Pancreas (tissue), 10 donors: ENCODE measurements at regions not wholly inside any gene's neighbourhood (a gene's known extent, or its start where the extent isn't known, plus 50 kb on each side); places are given as distances from the start of the nearest gene placed in this dataset.
A peak's percentile ranks its signal among the peaks of the same experiment; 100 is the strongest.
"Not testable (repeated sequence)": the region's sequence is repeated elsewhere in the genome, so short reads cannot be mapped to it uniquely, and the experiment has no call there.

Source experiments
- ATAC-seq, 4 donors: fragments of 200-7000 bp; cut with Tn5 transposase; one replicate each; pipeline versions ENCODE4 v1.8.0 to v1.9.1; 2020; ENCODE audit warnings: mild to moderate bottlenecking in 4 of 4, moderate library complexity in 4 of 4
- DNase-seq, 6 donors: peaks; one replicate each; pipeline ENCODE4 v3.0.0-alpha.2; 2020
- FAIRE-seq: peaks from 2 replicates; lab custom pipeline; 2012; peaks lifted over from hg19 to GRCh38; lab: Jason Lieb, UNC
- H3K27ac ChIP-seq, 4 donors: fragments of 200-600 bp; sonication (generic); 1 replicate in 3 of 4; 2 replicates in 1 of 4; pipeline versions ENCODE4 v1.5.0 to v1.8.0; 2020
- H3K27me3 ChIP-seq, 4 donors: fragments of 200-600 bp; one replicate each; pipeline ENCODE4 v1.8.0; 2021
- H3K36me3 ChIP-seq, 3 donors: fragments of 200-600 bp; sonication (generic) in 1 of 3; one replicate each; pipeline versions ENCODE4 v1.5.0 to v1.8.0; 2020 to 2021
- H3K4me1 ChIP-seq, 3 donors: fragments of 200-600 bp; one replicate each; pipeline ENCODE4 v1.8.0; 2021
- H3K4me3 ChIP-seq, 4 donors: fragments of 200-600 bp; sonication (generic) in 2 of 4; one replicate each; pipeline versions ENCODE4 v1.5.0 to v1.8.0; 2020 to 2021
- H3K9me3 ChIP-seq, 4 donors: fragments of 200-600 bp; one replicate each; pipeline ENCODE4 v1.8.0; 2021
- WGBS, 2 donors: extraction: QIAGEN DNeasy Blood & Tissue Kit; methylation state at CpG; one replicate each; pipeline ENCODE4 v1.1.7; 2013; 5-methylcytosine and 5-hydroxymethylcytosine counted together
- intact Hi-C, 3 donors: fragments of 100-400 bp; cut with DNase I; formaldehyde crosslinking; loops; one replicate each; pipeline versions ENCODE4 v1.11.1 to v1.14.2; 2022
- TF ChIP-seq, protein P1 (sequence below), 4 donors: fragments of 200-600 bp; sonication (generic) in 3 of 4; IDR thresholded peaks; one replicate each; pipeline versions ENCODE4 v1.5.0 to v1.8.0; 2021; ENCODE audit warnings: antibody characterized with exemption in 4 of 4
- donor health status: healthy with polysubstance abuse.
- donor health status: DM: no; HTN: no; CAD: no; lungs with moderate emphysema.
- donor health status: DM: no; HTN: no; CAD: no.
- donor health status: control.
- donor health status: control.
- donor health status: Bipolar disorder and iron deficiency.
- donor health status: DM: yes; HTN: yes; CAD: no.
- donor health status: DM: no; HTN: no; CAD: no.
- donor health status: DM: no; HTN: no; CAD: no.
- donor health status: DM: yes; HTN: yes; CAD: no.

DNA sequence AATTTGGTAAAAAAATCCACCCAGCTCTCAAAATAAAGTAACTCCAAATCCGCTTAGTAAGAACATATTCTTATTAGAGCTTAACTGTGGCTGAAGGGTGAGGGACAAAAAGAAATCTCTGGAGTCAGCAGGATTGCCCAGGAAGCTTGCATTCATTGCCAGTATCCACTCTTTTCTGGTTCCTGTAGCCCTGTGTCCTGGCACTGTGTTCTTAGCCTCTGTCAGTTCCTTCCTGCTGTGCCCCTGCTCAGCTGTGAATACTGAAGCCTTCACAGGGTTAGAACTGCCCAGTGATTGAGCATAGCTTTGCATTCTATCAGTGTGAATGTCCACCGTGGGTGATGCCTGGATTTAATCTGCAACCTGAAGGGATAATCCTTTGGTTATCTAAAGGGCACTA is 266.9 kb upstream of the PELI2 start:
- FAIRE-seq, result no peak
- WGBS, 2 donors, result 69 to 76% methylated on average over 2 of the region's 2 CpGs
- TF ChIP-seq, protein P1, sequence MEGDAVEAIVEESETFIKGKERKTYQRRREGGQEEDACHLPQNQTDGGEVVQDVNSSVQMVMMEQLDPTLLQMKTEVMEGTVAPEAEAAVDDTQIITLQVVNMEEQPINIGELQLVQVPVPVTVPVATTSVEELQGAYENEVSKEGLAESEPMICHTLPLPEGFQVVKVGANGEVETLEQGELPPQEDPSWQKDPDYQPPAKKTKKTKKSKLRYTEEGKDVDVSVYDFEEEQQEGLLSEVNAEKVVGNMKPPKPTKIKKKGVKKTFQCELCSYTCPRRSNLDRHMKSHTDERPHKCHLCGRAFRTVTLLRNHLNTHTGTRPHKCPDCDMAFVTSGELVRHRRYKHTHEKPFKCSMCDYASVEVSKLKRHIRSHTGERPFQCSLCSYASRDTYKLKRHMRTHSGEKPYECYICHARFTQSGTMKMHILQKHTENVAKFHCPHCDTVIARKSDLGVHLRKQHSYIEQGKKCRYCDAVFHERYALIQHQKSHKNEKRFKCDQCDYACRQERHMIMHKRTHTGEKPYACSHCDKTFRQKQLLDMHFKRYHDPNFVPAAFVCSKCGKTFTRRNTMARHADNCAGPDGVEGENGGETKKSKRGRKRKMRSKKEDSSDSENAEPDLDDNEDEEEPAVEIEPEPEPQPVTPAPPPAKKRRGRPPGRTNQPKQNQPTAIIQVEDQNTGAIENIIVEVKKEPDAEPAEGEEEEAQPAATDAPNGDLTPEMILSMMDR (IDR thresholded peaks at IDR 0.05), result no peak
- ATAC-seq, result peak in 1 of 4 donors; percentile 55
- DNase-seq, result no peak
- H3K27me3 ChIP-seq, result no peaks in the 10 kb centered on the region
- H3K9me3 ChIP-seq, result no peaks in the 10 kb centered on the region
- H3K4me3 ChIP-seq, result no peak overlapping the region
- no peaks in the 10 kb centered on the region for H3K4me1 ChIP-seq
- no peak overlapping the region for H3K27ac ChIP-seq
- intact Hi-C loops, result no loop called here
- H3K36me3 ChIP-seq, result no peaks in the 10 kb centered on the region

DNA sequence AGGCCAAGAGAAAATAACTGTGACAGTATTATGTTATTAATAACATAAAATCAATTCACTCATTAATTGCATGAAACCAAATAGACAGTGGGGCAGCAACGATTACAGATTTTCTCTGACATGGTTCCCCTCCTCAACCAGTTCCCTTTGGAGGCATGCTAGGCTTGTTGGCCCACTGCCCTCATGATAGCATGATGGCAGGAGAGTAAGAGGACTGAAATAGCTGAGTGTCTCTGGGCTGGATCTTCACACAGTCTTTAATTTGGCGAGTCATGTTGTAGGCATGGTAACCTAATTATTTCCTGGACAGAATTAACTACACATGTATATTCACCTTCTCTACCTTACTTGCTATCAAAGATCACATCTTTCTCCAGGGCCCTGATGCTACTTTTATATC is 266.2 kb upstream of the PELI2 start:
- no peak for DNase-seq
- Histone ChIP-seq H3K4me3 (no peak overlapping the region), H3K27me3 (no peaks in the 10 kb centered on the region), H3K4me1 (no peaks in the 10 kb centered on the region), H3K36me3 (no peaks in the 10 kb centered on the region), H3K27ac (no peak overlapping the region), H3K9me3 (no peaks in the 10 kb centered on the region)
- FAIRE-seq, result no peak
- intact Hi-C loops, result no loop called here
- TF ChIP-seq, protein P1 (IDR thresholded peaks at IDR 0.05), result no peak
- ATAC-seq, result no peak
- 79 to 81% methylated on average over 2 of the region's 2 CpGs for WGBS, 2 donors

DNA sequence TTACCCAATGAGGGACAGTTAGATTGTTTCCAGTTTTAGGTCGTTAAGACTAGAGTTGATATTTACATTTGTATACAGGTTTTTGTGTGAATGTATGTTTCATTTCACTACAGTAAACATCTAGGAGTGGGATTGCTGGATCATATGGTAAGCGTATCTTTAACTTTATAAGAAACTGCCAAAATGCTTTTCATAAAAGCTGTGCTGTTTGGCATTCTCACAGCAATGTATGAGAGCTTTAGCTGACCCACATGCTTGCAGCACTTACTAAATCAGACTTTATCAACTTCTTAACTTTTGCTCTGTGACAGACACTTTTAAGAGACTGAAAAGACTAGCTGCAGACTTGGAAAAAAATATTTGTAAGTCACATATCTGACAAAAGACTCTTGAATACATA is 262.5 kb upstream of the PELI2 start:
- no peaks in the 10 kb centered on the region for H3K4me1 ChIP-seq
- no peak for FAIRE-seq
- no peak overlapping the region for H3K27ac ChIP-seq
- no peak for ATAC-seq
- DNase-seq, result no peak
- H3K36me3 ChIP-seq, result no peaks in the 10 kb centered on the region
- no peak overlapping the region for H3K4me3 ChIP-seq
- intact Hi-C loops, result no loop called here
- TF ChIP-seq, protein P1 (IDR thresholded peaks at IDR 0.05), result no peak
- 73 to 82% methylated on average over 2 of the region's 2 CpGs for WGBS, 2 donors
- H3K9me3 ChIP-seq, result no peaks in the 10 kb centered on the region
- H3K27me3 ChIP-seq, result no peaks in the 10 kb centered on the region

DNA sequence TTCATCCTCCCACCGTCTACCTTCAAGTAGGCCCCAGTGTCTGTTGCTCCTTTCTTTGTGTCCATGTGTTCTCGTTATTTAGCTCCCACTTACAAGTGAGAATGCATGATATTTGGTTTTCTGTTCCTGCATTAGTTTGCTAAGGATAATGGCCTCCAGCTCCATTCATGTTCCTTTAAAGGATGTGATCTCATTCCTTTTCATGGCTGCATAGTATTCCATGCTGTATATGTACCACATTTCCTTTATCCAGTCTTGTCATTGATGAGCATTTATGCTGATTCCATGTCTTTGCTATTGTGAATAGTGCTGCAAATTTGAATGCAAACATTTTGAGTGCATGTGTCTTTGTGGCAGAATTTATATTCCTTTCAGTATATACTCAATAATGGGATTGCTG is 259.6 kb upstream of the PELI2 start:
- TF ChIP-seq, protein P1 (IDR thresholded peaks at IDR 0.05), result no peak
- no peaks in the 10 kb centered on the region for H3K4me1 ChIP-seq
- H3K27ac ChIP-seq, result no peak overlapping the region
- ATAC-seq, result no peak
- no peaks in the 10 kb centered on the region for H3K27me3 ChIP-seq
- DNase-seq, result no peak
- H3K36me3 ChIP-seq, result no peaks in the 10 kb centered on the region
- WGBS, 2 donors, result 70 to 77% methylated on average over 2 of the region's 2 CpGs
- no peaks in the 10 kb centered on the region for H3K9me3 ChIP-seq
- no peak overlapping the region for H3K4me3 ChIP-seq
- FAIRE-seq, result no peak
- intact Hi-C loops, result no loop called here

DNA sequence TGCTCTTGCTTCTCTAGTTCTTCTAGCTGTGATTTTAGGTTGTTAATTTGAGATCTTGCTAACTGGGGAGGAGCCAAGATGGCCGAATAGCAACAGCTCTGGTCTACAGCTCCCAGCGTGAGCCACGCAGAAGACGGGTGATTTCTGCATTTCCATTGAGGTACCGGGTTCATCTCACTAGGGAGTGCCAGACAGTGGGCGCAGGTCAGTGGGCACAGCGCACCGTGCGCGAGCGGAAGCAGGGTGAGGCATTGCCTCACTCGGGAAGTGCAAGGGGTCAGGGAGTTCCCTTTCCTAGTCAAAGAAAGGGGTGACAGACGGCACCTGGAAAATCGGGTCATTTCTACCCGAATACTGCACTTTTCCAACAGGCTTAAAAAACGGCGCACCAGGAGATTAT is 256.6 kb upstream of the PELI2 start:
- H3K4me3 ChIP-seq, H3K36me3 ChIP-seq, intact Hi-C loops, DNase-seq, H3K4me1 ChIP-seq, H3K27ac ChIP-seq, FAIRE-seq, H3K27me3 ChIP-seq, H3K9me3 ChIP-seq, ATAC-seq: not testable (repeated sequence)
- WGBS, 2 donors, result 92 to 95% methylated on average over 17 of the region's 17 CpGs
